ENCODE measurements at regions not wholly inside any gene's neighbourhood (a gene's known extent, or its start where the extent isn't known, plus 50 kb on each side); places are given as distances from the start of the nearest gene placed in this dataset.

GRCh38 chr12:5226581-5226980 lies 182.9 kb downstream of the KCNA5 start:
- no peak overlapping the region for H3K4me3 ChIP-seq (replicated peaks; ENCODE audit: low read depth, low read length)
- H3K27me3 ChIP-seq (replicated peaks; ENCODE audit: control insufficient read depth, insufficient read depth, low read length) = peaks cover 1% of the 10 kb centered on the region; the same call in 1 of the 2 replicates
- no peak for DNase-seq (ENCODE audit: extremely low read depth, insufficient read length)
- no peaks in the 10 kb centered on the region for H3K36me3 ChIP-seq (ENCODE audit: control insufficient read depth, insufficient read depth, low read length)
- no peak for TF ChIP-seq CTCF (IDR thresholded peaks at IDR 0.05; ENCODE audit: insufficient read depth, low read length, poor library complexity, severe bottlenecking)

DNA sequence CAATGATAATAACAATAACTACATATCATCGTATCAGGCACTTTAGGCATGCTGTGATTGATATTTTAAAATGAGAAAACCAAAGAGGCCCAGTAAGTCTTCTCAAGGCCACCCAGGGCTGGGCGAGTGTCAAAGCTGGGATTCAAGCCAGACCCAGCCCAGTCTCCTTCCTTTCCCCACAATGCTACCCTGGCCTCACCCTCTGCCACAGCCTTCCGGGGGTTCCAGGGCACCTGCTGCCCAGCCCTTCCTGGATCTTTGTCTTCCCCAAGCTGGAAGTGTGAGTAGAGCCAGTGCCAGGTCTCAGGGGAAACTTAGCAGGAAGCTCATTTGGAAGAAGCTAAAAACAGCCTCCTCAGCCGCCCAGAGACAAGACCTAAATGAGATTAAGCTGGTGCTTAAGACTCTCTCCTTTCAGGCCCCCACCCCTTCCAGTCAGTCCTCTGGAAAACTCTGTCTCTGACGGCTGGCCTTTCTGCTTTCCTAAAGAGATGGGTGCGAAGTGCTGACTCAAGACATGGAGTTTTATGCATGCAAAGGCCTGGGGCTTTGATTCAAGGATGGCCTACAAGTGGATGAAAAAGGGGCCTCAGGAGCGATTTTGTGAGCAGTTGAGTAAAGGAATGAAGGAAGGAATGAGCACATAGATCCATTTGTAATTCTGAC lies 184.2 kb downstream of the KCNA5 start:
- DNase-seq (ENCODE audit: extremely low read depth, insufficient read length) = no peak
- H3K36me3 ChIP-seq (ENCODE audit: control insufficient read depth, insufficient read depth, low read length) = no peaks in the 10 kb centered on the region
- no peak overlapping the region for H3K4me3 ChIP-seq (replicated peaks; ENCODE audit: low read depth, low read length)
- TF ChIP-seq CTCF (IDR thresholded peaks at IDR 0.05; ENCODE audit: insufficient read depth, low read length, poor library complexity, severe bottlenecking) = no peak
- H3K27me3 ChIP-seq (replicated peaks; ENCODE audit: control insufficient read depth, insufficient read depth, low read length) = peaks cover 1% of the 10 kb centered on the region; the same call in 1 of the 2 replicates

DNA sequence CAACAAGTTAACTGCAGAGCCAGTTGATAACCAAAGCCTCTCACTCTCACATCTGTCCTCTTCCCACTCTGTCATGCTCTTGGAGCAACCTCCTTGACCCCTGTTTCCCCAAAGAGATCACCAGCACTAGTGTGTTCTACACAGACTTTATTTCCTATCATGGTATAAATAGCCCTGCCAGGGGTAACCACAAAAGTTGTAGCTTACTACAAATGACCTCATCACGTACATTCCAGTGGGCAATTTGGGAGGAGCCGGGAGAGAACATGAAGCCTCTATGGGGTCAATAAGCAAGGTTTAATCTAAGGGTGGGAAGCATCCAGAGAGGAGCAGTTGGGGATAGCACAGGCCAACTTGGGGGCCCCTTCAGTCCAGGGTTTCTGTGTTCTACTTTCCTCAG lies 186.5 kb downstream of the KCNA5 start:
- Histone ChIP-seq H3K36me3 (ENCODE audit: control insufficient read depth, insufficient read depth, low read length) (no peaks in the 10 kb centered on the region), H3K27me3 (replicated peaks; ENCODE audit: control insufficient read depth, insufficient read depth, low read length) (peaks cover 1% of the 10 kb centered on the region; the same call in 1 of the 2 replicates), H3K4me3 (replicated peaks; ENCODE audit: low read depth, low read length) (no peak overlapping the region)
- TF ChIP-seq CTCF (IDR thresholded peaks at IDR 0.05; ENCODE audit: insufficient read depth, low read length, poor library complexity, severe bottlenecking) = no peak
- no peak for DNase-seq (ENCODE audit: extremely low read depth, insufficient read length)

- Histone ChIP-seq H3K27me3 (replicated peaks; ENCODE audit: control insufficient read depth, insufficient read depth, low read length) (peaks cover 1% of the 10 kb centered on the region; the same call in 1 of the 2 replicates), H3K36me3 (ENCODE audit: control insufficient read depth, insufficient read depth, low read length) (no peaks in the 10 kb centered on the region), H3K4me3 (replicated peaks; ENCODE audit: low read depth, low read length) (no peak overlapping the region)
- no peak for TF ChIP-seq CTCF (IDR thresholded peaks at IDR 0.05; ENCODE audit: insufficient read depth, low read length, poor library complexity, severe bottlenecking)
- no peak for DNase-seq (ENCODE audit: extremely low read depth, insufficient read length)
Observed at GRCh38 chr12:5230861-5231260, 187.2 kb downstream of the KCNA5 start.

GRCh38 chr12:5232291-5232690 lies 188.6 kb downstream of the KCNA5 start:
- no peak for TF ChIP-seq CTCF (IDR thresholded peaks at IDR 0.05; ENCODE audit: insufficient read depth, low read length, poor library complexity, severe bottlenecking)
- H3K4me3 ChIP-seq (replicated peaks; ENCODE audit: low read depth, low read length) = no peak overlapping the region
- peaks cover 1% of the 10 kb centered on the region; the same call in 1 of the 2 replicates for H3K27me3 ChIP-seq (replicated peaks; ENCODE audit: control insufficient read depth, insufficient read depth, low read length)
- H3K36me3 ChIP-seq (ENCODE audit: control insufficient read depth, insufficient read depth, low read length) = no peaks in the 10 kb centered on the region
- DNase-seq (ENCODE audit: extremely low read depth, insufficient read length) = no peak

Measured in GM06990 (cell line).